ENCODE measurements at regions not wholly inside any gene's neighbourhood (a gene's known extent, or its start where the extent isn't known, plus 50 kb on each side); places are given as distances from the start of the nearest gene placed in this dataset.

DNA sequence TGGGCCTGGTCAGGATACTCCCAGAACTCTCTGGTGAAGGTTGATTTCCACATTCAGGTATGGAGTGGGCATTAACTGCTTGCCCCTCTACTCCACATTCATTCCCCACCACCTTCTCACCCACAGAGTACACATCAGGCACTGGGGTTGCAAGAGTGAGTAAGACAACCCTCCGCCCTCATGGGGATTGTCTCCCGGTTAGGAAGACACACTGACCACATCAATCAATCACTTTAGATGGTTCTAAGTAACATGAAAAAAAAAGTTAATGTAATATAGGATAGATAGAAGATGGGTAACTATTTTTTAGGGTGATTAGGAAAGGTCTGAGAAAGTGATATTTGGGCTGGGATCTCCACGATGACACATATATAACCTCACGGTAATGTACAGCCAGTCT is 116.0 kb upstream of the NEO1 start:
- no peak for TF ChIP-seq CTCF (IDR thresholded peaks at IDR 0.05; ENCODE audit: control insufficient read depth, insufficient read depth, low read depth, low read length, missing control alignments)
- no peak for DNase-seq (ENCODE audit: low read depth)

GRCh38 chr15:72935521-72935920 is 116.7 kb upstream of the NEO1 start:
- no peak overlapping the region for H3K4me3 ChIP-seq (ENCODE audit: control insufficient read depth, low read depth, low read length)
- no peak for DNase-seq (ENCODE audit: low read depth)
- TF ChIP-seq CTCF (IDR thresholded peaks at IDR 0.05; ENCODE audit: control insufficient read depth, insufficient read depth, low read depth, low read length, missing control alignments), result no peak

More for the DNA sequence above, 116.0 kb upstream of the NEO1 start:
- H3K4me3 ChIP-seq (ENCODE audit: control insufficient read depth, low read depth, low read length), result no peak overlapping the region

DNA sequence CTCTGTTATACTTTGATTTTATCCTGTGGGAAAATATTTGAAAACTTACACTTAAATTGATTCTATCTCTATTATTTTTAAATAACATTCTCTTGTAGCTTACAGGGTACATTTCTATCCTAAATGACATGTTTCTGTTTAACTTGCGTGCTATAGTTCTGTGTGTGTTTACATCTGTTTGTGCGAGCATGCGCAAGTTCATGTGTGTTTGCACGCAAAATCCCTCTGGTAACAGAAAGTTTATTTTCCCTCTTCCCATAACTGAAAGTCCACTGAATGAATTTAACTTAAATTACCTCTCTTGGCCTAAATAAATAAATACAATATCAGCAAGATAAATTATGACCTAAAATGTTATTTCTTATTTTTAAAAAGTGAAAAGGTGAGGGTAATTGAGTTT is 117.3 kb upstream of the NEO1 start:
- DNase-seq (ENCODE audit: low read depth), result no peak
- H3K4me3 ChIP-seq (ENCODE audit: control insufficient read depth, low read depth, low read length), result no peak overlapping the region
- no peak for TF ChIP-seq CTCF (IDR thresholded peaks at IDR 0.05; ENCODE audit: control insufficient read depth, insufficient read depth, low read depth, low read length, missing control alignments)

GRCh38 chr15:72933976-72934375 is 118.3 kb upstream of the NEO1 start:
- DNase-seq (ENCODE audit: low read depth), result peak; percentile 10
- TF ChIP-seq CTCF (IDR thresholded peaks at IDR 0.05; ENCODE audit: control insufficient read depth, insufficient read depth, low read depth, low read length, missing control alignments), result no peak
- H3K4me3 ChIP-seq (ENCODE audit: control insufficient read depth, low read depth, low read length), result no peak overlapping the region

- H3K4me3 ChIP-seq (ENCODE audit: control insufficient read depth, low read depth, low read length), result no peak overlapping the region
- TF ChIP-seq CTCF (IDR thresholded peaks at IDR 0.05; ENCODE audit: control insufficient read depth, insufficient read depth, low read depth, low read length, missing control alignments), result no peak
- no peak for DNase-seq (ENCODE audit: low read depth)
Measured at GRCh38 chr15:72932472-72932871, 119.8 kb upstream of the NEO1 start.

DNA sequence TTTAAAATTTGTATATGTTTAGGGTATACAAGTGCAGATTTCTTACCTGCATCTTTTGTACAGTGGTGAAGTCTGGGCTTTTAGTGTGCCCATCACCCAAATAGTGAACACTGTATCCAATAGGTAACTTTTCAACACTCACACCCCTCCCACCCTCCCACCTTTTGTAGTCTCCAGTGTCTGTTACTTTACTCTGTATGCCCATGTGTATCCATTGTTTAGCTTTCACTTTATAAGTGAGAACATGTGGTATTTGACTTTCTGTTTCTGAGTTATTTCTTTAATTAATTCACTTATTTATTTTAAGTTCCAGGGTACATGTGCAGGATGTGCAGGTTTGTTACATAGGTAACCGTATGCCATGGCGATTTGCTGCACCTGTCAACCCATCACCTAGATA is 124.8 kb upstream of the NEO1 start:
- TF ChIP-seq CTCF (IDR thresholded peaks at IDR 0.05; ENCODE audit: control insufficient read depth, insufficient read depth, low read depth, low read length, missing control alignments), result no peak
- no peak for DNase-seq (ENCODE audit: low read depth)
- H3K4me3 ChIP-seq (ENCODE audit: control insufficient read depth, low read depth, low read length), result no peak overlapping the region

- DNase-seq (ENCODE audit: low read depth), result no peak
- no peak for TF ChIP-seq CTCF (IDR thresholded peaks at IDR 0.05; ENCODE audit: control insufficient read depth, insufficient read depth, low read depth, low read length, missing control alignments)
- H3K4me3 ChIP-seq (ENCODE audit: control insufficient read depth, low read depth, low read length), result no peak overlapping the region
Measured at GRCh38 chr15:72925661-72926060, 126.6 kb upstream of the NEO1 start.
